ENCODE measurements at regions not wholly inside any gene's neighbourhood (a gene's known extent, or its start where the extent isn't known, plus 50 kb on each side); places are given as distances from the start of the nearest gene placed in this dataset.

GRCh38 chr3:83023086-83023485 is 1261.6 kb upstream of the GBE1 start:
- Histone ChIP-seq H3K4me1 (no peaks in the 10 kb centered on the region), H3K9me3 (no peaks in the 10 kb centered on the region)

GRCh38 chr3:83011481-83011880 is 1250.0 kb upstream of the GBE1 start:
- no peaks in the 10 kb centered on the region for H3K36me3 ChIP-seq
- no peak overlapping the region for H3K4me2 ChIP-seq
- no peak for TF ChIP-seq Cebpa-rat (IDR thresholded peaks at IDR 0.05)
- no peaks in the 10 kb centered on the region for H4K20me1 ChIP-seq
- no peak overlapping the region for H3K4me3 ChIP-seq
- no peaks in the 10 kb centered on the region for H3K27me3 ChIP-seq
- no peaks in the 10 kb centered on the region for H3K9me3 ChIP-seq
- H3K9ac ChIP-seq: no peak overlapping the region
- no peak overlapping the region for H3K27ac ChIP-seq
- H3K4me1 ChIP-seq: no peaks in the 10 kb centered on the region

More at GRCh38 chr3:83023086-83023485, 1261.6 kb upstream of the GBE1 start:
- Histone ChIP-seq H4K20me1 (no peaks in the 10 kb centered on the region), H3K36me3 (no peaks in the 10 kb centered on the region), H3K27ac (no peak overlapping the region), H3K4me3 (no peak overlapping the region), H3K4me2 (no peak overlapping the region), H3K27me3 (no peaks in the 10 kb centered on the region), H3K9ac (no peak overlapping the region)
- TF ChIP-seq Cebpa-rat (IDR thresholded peaks at IDR 0.05): no peak

- Histone ChIP-seq H3K9ac (no peak overlapping the region), H4K20me1 (no peaks in the 10 kb centered on the region), H3K4me2 (no peak overlapping the region), H3K36me3 (no peaks in the 10 kb centered on the region), H3K27me3 (no peaks in the 10 kb centered on the region), H3K27ac (no peak overlapping the region), H3K4me1 (no peaks in the 10 kb centered on the region), H3K9me3 (no peaks in the 10 kb centered on the region), H3K4me3 (no peak overlapping the region)
- no peak for TF ChIP-seq Cebpa-rat (IDR thresholded peaks at IDR 0.05)
These were observed 1242.5 kb upstream of the GBE1 start for GRCh38 chr3:83003917-83004316.

- Histone ChIP-seq H3K4me1 (no peaks in the 10 kb centered on the region), H3K27me3 (no peaks in the 10 kb centered on the region), H3K9me3 (no peaks in the 10 kb centered on the region), H3K36me3 (no peaks in the 10 kb centered on the region), H4K20me1 (no peaks in the 10 kb centered on the region), H3K9ac (no peak overlapping the region), H3K4me3 (no peak overlapping the region), H3K27ac (no peak overlapping the region), H3K4me2 (no peak overlapping the region)
- no peak for TF ChIP-seq Cebpa-rat (IDR thresholded peaks at IDR 0.05)
These were observed 1241.5 kb upstream of the GBE1 start for GRCh38 chr3:83002869-83003445.

GRCh38 chr3:82999777-83000176 is 1238.3 kb upstream of the GBE1 start:
- Histone ChIP-seq H3K4me2 (no peak overlapping the region), H3K27ac (no peak overlapping the region), H3K4me1 (no peaks in the 10 kb centered on the region), H3K9me3 (no peaks in the 10 kb centered on the region), H3K36me3 (no peaks in the 10 kb centered on the region), H3K27me3 (no peaks in the 10 kb centered on the region), H3K9ac (no peak overlapping the region), H4K20me1 (no peaks in the 10 kb centered on the region), H3K4me3 (no peak overlapping the region)
- no peak for TF ChIP-seq Cebpa-rat (IDR thresholded peaks at IDR 0.05)

- H4K20me1 ChIP-seq: no peaks in the 10 kb centered on the region
- TF ChIP-seq Cebpa-rat (IDR thresholded peaks at IDR 0.05): no peak
- H3K27ac ChIP-seq: no peak overlapping the region
- H3K4me1 ChIP-seq: no peaks in the 10 kb centered on the region
- no peaks in the 10 kb centered on the region for H3K9me3 ChIP-seq
- H3K9ac ChIP-seq: no peak overlapping the region
- H3K36me3 ChIP-seq: no peaks in the 10 kb centered on the region
- H3K27me3 ChIP-seq: no peaks in the 10 kb centered on the region
- H3K4me3 ChIP-seq: no peak overlapping the region
- H3K4me2 ChIP-seq: no peak overlapping the region
These were observed 1216.9 kb upstream of the GBE1 start for GRCh38 chr3:82978368-82978767.

GRCh38 chr3:82977871-82978270 is 1216.4 kb upstream of the GBE1 start:
- TF ChIP-seq Cebpa-rat (IDR thresholded peaks at IDR 0.05): no peak
- H3K9ac ChIP-seq: no peak overlapping the region
- no peaks in the 10 kb centered on the region for H3K27me3 ChIP-seq
- H3K4me2 ChIP-seq: no peak overlapping the region
- no peaks in the 10 kb centered on the region for H3K36me3 ChIP-seq
- no peaks in the 10 kb centered on the region for H3K4me1 ChIP-seq
- no peaks in the 10 kb centered on the region for H4K20me1 ChIP-seq
- H3K27ac ChIP-seq: no peak overlapping the region
- no peaks in the 10 kb centered on the region for H3K9me3 ChIP-seq
- no peak overlapping the region for H3K4me3 ChIP-seq

- no peak overlapping the region for H3K27ac ChIP-seq
- no peak overlapping the region for H3K9ac ChIP-seq
- H3K4me2 ChIP-seq: no peak overlapping the region
- no peak overlapping the region for H3K4me3 ChIP-seq
- no peaks in the 10 kb centered on the region for H4K20me1 ChIP-seq
- no peaks in the 10 kb centered on the region for H3K27me3 ChIP-seq
- H3K36me3 ChIP-seq: no peaks in the 10 kb centered on the region
- no peak for TF ChIP-seq Cebpa-rat (IDR thresholded peaks at IDR 0.05)
- H3K4me1 ChIP-seq: no peaks in the 10 kb centered on the region
- H3K9me3 ChIP-seq: no peaks in the 10 kb centered on the region
These were observed 1212.3 kb upstream of the GBE1 start for GRCh38 chr3:82973791-82974190.

- no peak for TF ChIP-seq Cebpa-rat (IDR thresholded peaks at IDR 0.05)
- Histone ChIP-seq H3K27me3 (no peaks in the 10 kb centered on the region), H3K9me3 (no peaks in the 10 kb centered on the region), H3K4me2 (no peak overlapping the region), H3K27ac (no peak overlapping the region), H3K4me1 (no peaks in the 10 kb centered on the region), H3K9ac (no peak overlapping the region), H3K36me3 (no peaks in the 10 kb centered on the region), H3K4me3 (no peak overlapping the region), H4K20me1 (no peaks in the 10 kb centered on the region)
These were observed 1198.9 kb upstream of the GBE1 start for GRCh38 chr3:82960379-82960778.

GRCh38 chr3:82957696-82958095 is 1196.3 kb upstream of the GBE1 start:
- Histone ChIP-seq H3K4me2 (no peak overlapping the region), H3K27ac (no peak overlapping the region), H3K9me3 (no peaks in the 10 kb centered on the region; the same call in 1 of the 2 replicates), H3K36me3 (no peaks in the 10 kb centered on the region), H3K4me1 (no peaks in the 10 kb centered on the region), H3K9ac (no peak overlapping the region), H4K20me1 (no peaks in the 10 kb centered on the region), H3K4me3 (no peak overlapping the region), H3K27me3 (no peaks in the 10 kb centered on the region)
- TF ChIP-seq Cebpa-rat (IDR thresholded peaks at IDR 0.05): no peak

- Histone ChIP-seq H3K36me3 (no peaks in the 10 kb centered on the region), H4K20me1 (no peaks in the 10 kb centered on the region), H3K27me3 (no peaks in the 10 kb centered on the region), H3K4me3 (no peak overlapping the region), H3K9me3 (no peaks in the 10 kb centered on the region; the same call in 1 of the 2 replicates), H3K9ac (no peak overlapping the region), H3K4me1 (no peaks in the 10 kb centered on the region), H3K27ac (no peak overlapping the region), H3K4me2 (no peak overlapping the region)
- no peak for TF ChIP-seq Cebpa-rat (IDR thresholded peaks at IDR 0.05)
These were observed 1195.6 kb upstream of the GBE1 start for GRCh38 chr3:82957079-82957478.
